DOHH2 (cell line): ENCODE measurements at regions not wholly inside any gene's neighbourhood (a gene's known extent, or its start where the extent isn't known, plus 50 kb on each side); places are given as distances from the start of the nearest gene placed in this dataset.

Experiments
- H3F3A ChIP-seq: fragments of 200-600 bp; sonication (generic), shearing (Covaris generic); 2 replicates; pipeline ENCODE4 v1.6.0; 2016; ENCODE audit warnings: antibody characterized with exemption, mild to moderate bottlenecking; ENCODE audit not compliant: control insufficient read depth, insufficient read depth
- H3K27ac ChIP-seq: fragments of 200-600 bp; sonication (generic); 2 replicates; pipeline ENCODE4 v1.5.1; 2014; ENCODE audit warnings: low read depth, mild to moderate bottlenecking, low read length, moderate library complexity
- H3K27me3 ChIP-seq: fragments of 200-600 bp; sonication (generic); 2 replicates; pipeline ENCODE4 v1.6.1; 2014; ENCODE audit warnings: mild to moderate bottlenecking, low read length, mixed read lengths; ENCODE audit not compliant: control insufficient read depth
- H3K36me3 ChIP-seq: fragments of 200-600 bp; sonication (generic); 2 replicates; pipeline ENCODE4 v1.6.1; 2014; ENCODE audit warnings: mild to moderate bottlenecking, low read length, moderate library complexity, mixed read lengths; ENCODE audit not compliant: control insufficient read depth
- H3K4me1 ChIP-seq: fragments of 200-600 bp; sonication (generic); 2 replicates; pipeline ENCODE4 v1.6.1; 2014; ENCODE audit warnings: mild to moderate bottlenecking, low read length, mixed read lengths; ENCODE audit not compliant: control insufficient read depth
- H3K4me2 ChIP-seq: fragments of 200-600 bp; sonication (generic); 2 replicates; pipeline ENCODE4 v1.6.0; 2014; ENCODE audit warnings: mild to moderate bottlenecking, low read length, moderate library complexity
- H3K4me3 ChIP-seq: fragments of 200-600 bp; sonication (generic); 2 replicates; pipeline ENCODE4 v1.5.1; 2014; ENCODE audit warnings: mild to moderate bottlenecking, low read length, mixed read lengths
- H3K79me2 ChIP-seq: fragments of 200-600 bp; sonication (generic); 2 replicates; pipeline ENCODE4 v1.6.1; 2014; ENCODE audit warnings: mild to moderate bottlenecking, low read length, mixed read lengths; ENCODE audit not compliant: control insufficient read depth
- H3K9me2 ChIP-seq: fragments of 200-600 bp; sonication (generic); replicated peaks from 2 replicates; pipeline ENCODE4 v1.6.1; 2014; ENCODE audit warnings: mild to moderate bottlenecking, low read length, mixed read lengths; ENCODE audit not compliant: control insufficient read depth
- H3K9me3 ChIP-seq: fragments of 200-600 bp; sonication (generic); 2 replicates; pipeline ENCODE4 v1.6.1; 2014; ENCODE audit warnings: antibody characterized with exemption, low read length, mixed read lengths; ENCODE audit not compliant: control insufficient read depth, insufficient read depth
- H4K20me1 ChIP-seq: fragments of 200-600 bp; sonication (generic); 2 replicates; pipeline ENCODE4 v1.6.0; 2014; ENCODE audit warnings: low read depth, mild to moderate bottlenecking, antibody characterized with exemption, low read length, moderate library complexity; ENCODE audit not compliant: control insufficient read depth, insufficient read depth
- EZH2phosphoT487 ChIP-seq: fragments of 200-600 bp; sonication (generic); IDR thresholded peaks from 2 replicates; pipeline ENCODE4 v1.6.1; 2017; ENCODE audit warnings: borderline replicate concordance, mild to moderate bottlenecking, antibody characterized with exemption, low read length, moderate library complexity, mixed read lengths
- TF ChIP-seq, protein P1 (sequence below): fragments of 200-600 bp; sonication (generic); IDR thresholded peaks from one replicate; pipeline ENCODE4 v1.5.1; 2014; ENCODE audit warnings: antibody characterized with exemption, mild to moderate bottlenecking, low read depth, low read length; ENCODE audit not compliant: poor library complexity, severe bottlenecking

- Histone ChIP-seq H3K9me3 (no peaks in the 10 kb centered on the region), H3K27ac (no peak overlapping the region), H3K9me2 (no peaks in the 10 kb centered on the region), H3K4me1 (no peaks in the 10 kb centered on the region), H3K27me3 (no peaks in the 10 kb centered on the region), H3F3A (no peaks in the 10 kb centered on the region), H4K20me1 (no peaks in the 10 kb centered on the region), H3K79me2 (no peaks in the 10 kb centered on the region), H3K4me3 (no peak overlapping the region), H3K36me3 (no peaks in the 10 kb centered on the region), H3K4me2 (no peak overlapping the region)
- TF ChIP-seq, protein P1, sequence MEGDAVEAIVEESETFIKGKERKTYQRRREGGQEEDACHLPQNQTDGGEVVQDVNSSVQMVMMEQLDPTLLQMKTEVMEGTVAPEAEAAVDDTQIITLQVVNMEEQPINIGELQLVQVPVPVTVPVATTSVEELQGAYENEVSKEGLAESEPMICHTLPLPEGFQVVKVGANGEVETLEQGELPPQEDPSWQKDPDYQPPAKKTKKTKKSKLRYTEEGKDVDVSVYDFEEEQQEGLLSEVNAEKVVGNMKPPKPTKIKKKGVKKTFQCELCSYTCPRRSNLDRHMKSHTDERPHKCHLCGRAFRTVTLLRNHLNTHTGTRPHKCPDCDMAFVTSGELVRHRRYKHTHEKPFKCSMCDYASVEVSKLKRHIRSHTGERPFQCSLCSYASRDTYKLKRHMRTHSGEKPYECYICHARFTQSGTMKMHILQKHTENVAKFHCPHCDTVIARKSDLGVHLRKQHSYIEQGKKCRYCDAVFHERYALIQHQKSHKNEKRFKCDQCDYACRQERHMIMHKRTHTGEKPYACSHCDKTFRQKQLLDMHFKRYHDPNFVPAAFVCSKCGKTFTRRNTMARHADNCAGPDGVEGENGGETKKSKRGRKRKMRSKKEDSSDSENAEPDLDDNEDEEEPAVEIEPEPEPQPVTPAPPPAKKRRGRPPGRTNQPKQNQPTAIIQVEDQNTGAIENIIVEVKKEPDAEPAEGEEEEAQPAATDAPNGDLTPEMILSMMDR, result no peak
- no peak for TF ChIP-seq EZH2phosphoT487
These were observed 250.1 kb downstream of the FBXO15 start for GRCh38 chr18:73897517-73897916.

DNA sequence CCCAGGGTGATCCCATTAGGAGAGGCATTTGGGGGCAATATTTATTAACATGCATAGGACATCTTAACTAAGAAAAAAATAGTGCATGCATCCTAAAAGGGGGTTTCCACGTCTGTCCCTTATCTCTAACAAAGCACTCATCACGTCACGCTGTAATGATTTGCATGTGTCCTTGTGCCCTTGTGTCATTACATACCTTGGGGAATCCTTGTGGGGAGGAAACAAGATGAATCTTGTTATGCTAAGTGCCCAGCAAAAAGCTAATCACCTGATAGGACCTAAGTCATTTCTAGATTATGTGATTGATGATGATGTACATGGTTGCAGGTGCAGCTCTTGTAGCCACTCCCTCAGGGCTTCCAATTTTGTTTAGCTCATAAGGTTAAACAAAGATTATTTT lies 250.9 kb downstream of the FBXO15 start:
- Histone ChIP-seq H3K4me2 (no peak overlapping the region), H3K9me3 (no peaks in the 10 kb centered on the region), H3K27me3 (no peaks in the 10 kb centered on the region), H3K27ac (no peak overlapping the region), H4K20me1 (no peaks in the 10 kb centered on the region), H3F3A (no peaks in the 10 kb centered on the region), H3K36me3 (no peaks in the 10 kb centered on the region), H3K79me2 (no peaks in the 10 kb centered on the region), H3K9me2 (no peaks in the 10 kb centered on the region), H3K4me1 (no peaks in the 10 kb centered on the region), H3K4me3 (no peak overlapping the region)
- TF ChIP-seq, protein P1, result no peak
- TF ChIP-seq EZH2phosphoT487, result no peak

DNA sequence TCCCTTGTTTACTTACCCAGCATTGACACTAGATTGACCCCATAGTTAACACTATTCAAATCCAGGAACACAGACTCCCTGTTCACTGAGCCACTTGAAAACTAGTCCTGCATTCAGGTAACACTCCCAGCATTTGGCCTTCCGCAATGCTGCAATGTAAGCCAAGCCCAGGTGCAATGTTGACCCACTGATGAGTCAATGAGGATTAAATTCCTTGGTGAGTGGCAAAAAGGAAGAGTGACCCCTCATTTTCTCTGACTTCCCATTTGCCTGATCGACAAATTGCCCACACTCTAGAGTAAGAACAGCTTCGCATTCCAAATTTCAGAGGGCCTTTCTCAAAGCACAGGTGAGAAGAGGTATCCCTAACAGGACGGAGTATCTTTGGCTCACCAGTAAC lies 251.9 kb downstream of the FBXO15 start:
- H3K9me2 ChIP-seq, result no peaks in the 10 kb centered on the region
- no peaks in the 10 kb centered on the region for H3K4me1 ChIP-seq
- H3K9me3 ChIP-seq, result no peaks in the 10 kb centered on the region
- H3K79me2 ChIP-seq, result no peaks in the 10 kb centered on the region
- no peaks in the 10 kb centered on the region for H3K27me3 ChIP-seq
- no peak overlapping the region for H3K4me3 ChIP-seq
- TF ChIP-seq EZH2phosphoT487, result no peak
- TF ChIP-seq, protein P1, result no peak
- H3K36me3 ChIP-seq, result no peaks in the 10 kb centered on the region
- H3K4me2 ChIP-seq, result no peak overlapping the region
- H3F3A ChIP-seq, result no peaks in the 10 kb centered on the region
- H4K20me1 ChIP-seq, result no peaks in the 10 kb centered on the region
- H3K27ac ChIP-seq, result no peak overlapping the region

- no peaks in the 10 kb centered on the region for H4K20me1 ChIP-seq
- no peaks in the 10 kb centered on the region for H3K9me3 ChIP-seq
- no peak overlapping the region for H3K4me2 ChIP-seq
- no peak overlapping the region for H3K27ac ChIP-seq
- H3K4me3 ChIP-seq, result no peak overlapping the region
- no peaks in the 10 kb centered on the region for H3K79me2 ChIP-seq
- no peak for TF ChIP-seq EZH2phosphoT487
- TF ChIP-seq, protein P1, result no peak
- no peaks in the 10 kb centered on the region for H3K9me2 ChIP-seq
- no peaks in the 10 kb centered on the region for H3K36me3 ChIP-seq
- no peaks in the 10 kb centered on the region for H3K27me3 ChIP-seq
- no peaks in the 10 kb centered on the region for H3K4me1 ChIP-seq
- H3F3A ChIP-seq, result no peaks in the 10 kb centered on the region
These were observed 253.8 kb downstream of the FBXO15 start for GRCh38 chr18:73893880-73894279.
